OCI-LY7 (cell line): ENCODE measurements at regions not wholly inside any gene's neighbourhood (a gene's known extent, or its start where the extent isn't known, plus 50 kb on each side); places are given as distances from the start of the nearest gene placed in this dataset.

Experiments used
- BruUV-seq: library from RNA; stranded (reverse); fragments of 400-500 nt; replicated peaks from 2 replicates; lab custom pipeline; 2021; lab: Mats Ljungman, UMichigan
- CTCF ChIA-PET: fragments of 300-600 bp; sonication (Branson Sonifier 250); formaldehyde crosslinking; loops from one replicate; lab custom pipeline; 2022; ENCODE audit warnings: antibody characterized with exemption; ENCODE audit not compliant: unreplicated experiment; lab: Charles Lee
- POLR2A ChIA-PET: fragments of 300-600 bp; sonication (Branson Sonifier 250); formaldehyde crosslinking; loops from one replicate; lab custom pipeline; 2022; ENCODE audit warnings: antibody characterized with exemption; lab: Charles Lee
- DNase-seq: peaks from one replicate; pipeline ENCODE4 v3.0.0-alpha.2; 2015; ENCODE audit warnings: low spot score
- H2AFZ ChIP-seq: fragments of 200-600 bp; sonication (generic), shearing (Covaris generic); 2 replicates; pipeline ENCODE4 v1.6.1; 2014; ENCODE audit warnings: mild to moderate bottlenecking, antibody characterized with exemption, low read length, moderate library complexity
- H3K27ac ChIP-seq: fragments of 200-600 bp; sonication (generic); 2 replicates; pipeline ENCODE4 v1.5.1; 2014; ENCODE audit warnings: mixed run types, low read depth, mild to moderate bottlenecking, moderate library complexity, low read length, inconsistent platforms; ENCODE audit not compliant: poor library complexity, severe bottlenecking
- H3K36me3 ChIP-seq: fragments of 200-600 bp; sonication (generic); 2 replicates; pipeline ENCODE4 v1.6.1; 2014; ENCODE audit warnings: mild to moderate bottlenecking, antibody characterized with exemption, low read length, moderate library complexity, mixed read lengths; ENCODE audit not compliant: insufficient read depth
- H3K4me1 ChIP-seq: fragments of 200-600 bp; sonication (generic); 2 replicates; pipeline ENCODE4 v1.5.1; 2014; ENCODE audit warnings: mild to moderate bottlenecking, low read length; ENCODE audit not compliant: insufficient read depth, poor library complexity, severe bottlenecking
- H3K4me2 ChIP-seq: fragments of 200-600 bp; sonication (generic); 2 replicates; pipeline ENCODE4 v1.6.1; 2014; ENCODE audit warnings: mild to moderate bottlenecking, low read length
- H3K4me3 ChIP-seq: fragments of 200-600 bp; sonication (generic); 2 replicates; pipeline ENCODE4 v1.5.1; 2014; ENCODE audit warnings: mild to moderate bottlenecking, low read depth, low read length; ENCODE audit not compliant: poor library complexity, severe bottlenecking
- H3K79me2 ChIP-seq: fragments of 200-600 bp; sonication (generic); 2 replicates; pipeline ENCODE4 v1.6.1; 2016; ENCODE audit warnings: low read depth, mild to moderate bottlenecking, low read length, moderate library complexity, mixed read lengths; ENCODE audit not compliant: insufficient read depth
- H3K9me2 ChIP-seq: fragments of 200-600 bp; sonication (generic); 2 replicates; pipeline ENCODE4 v1.6.1; 2016; ENCODE audit warnings: mild to moderate bottlenecking, low read length, mixed read lengths; ENCODE audit not compliant: insufficient read depth
- H3K9me3 ChIP-seq: fragments of 200-600 bp; sonication (generic); 2 replicates; pipeline ENCODE4 v1.6.1; 2014; ENCODE audit warnings: mild to moderate bottlenecking, mixed run types, low read length, mixed read lengths
- H4K20me1 ChIP-seq: fragments of 200-600 bp; sonication (generic); 2 replicates; pipeline ENCODE4 v1.6.1; 2014; ENCODE audit warnings: mild to moderate bottlenecking, antibody characterized with exemption, low read length, moderate library complexity, mixed read lengths; ENCODE audit not compliant: insufficient read depth
- EZH2phosphoT487 ChIP-seq: fragments of 200-600 bp; sonication (generic); IDR thresholded peaks from 2 replicates; pipeline ENCODE4 v1.6.1; 2018; ENCODE audit warnings: low read depth, borderline replicate concordance, mild to moderate bottlenecking, mixed run types, antibody characterized with exemption, low read length, moderate library complexity, mixed read lengths
- intact Hi-C: fragments of 100-400 bp; cut with micrococcal nuclease; formaldehyde crosslinking; loops from one replicate; pipeline ENCODE4 v1.10.0; 2022; ENCODE audit not compliant: unreplicated experiment
- TF ChIP-seq, protein P1 (sequence below): fragments of 200-600 bp; sonication (generic); conservative IDR thresholded peaks from 2 replicates; pipeline ENCODE4 v1.5.1; 2014; ENCODE audit warnings: mild to moderate bottlenecking, antibody characterized with exemption, low read length, moderate library complexity, mixed read lengths

DNA sequence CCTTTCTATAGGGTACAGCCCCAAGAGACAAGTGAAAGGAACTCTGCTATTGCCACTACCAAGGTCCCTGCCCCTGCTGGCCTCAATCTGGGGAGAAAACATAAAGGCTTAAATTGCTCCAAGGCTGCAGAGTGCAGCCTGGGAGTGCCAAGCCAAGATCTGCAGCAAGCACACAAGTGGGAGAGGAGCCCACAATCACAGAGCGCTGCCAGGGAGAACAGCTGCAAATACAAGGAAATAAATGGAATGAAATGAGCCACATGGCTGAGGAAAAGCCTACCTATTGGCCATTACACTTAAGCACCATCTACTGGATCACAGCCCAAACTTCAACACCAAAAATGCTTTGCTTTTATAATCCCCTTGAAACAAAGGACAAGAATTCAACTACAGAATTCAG, 582.4 kb downstream of the FAM133A start:
- no peaks in the 10 kb centered on the region for H3K36me3 ChIP-seq
- no peak overlapping the region for H2AFZ ChIP-seq
- H3K4me2 ChIP-seq = no peak overlapping the region
- ChIA-PET CTCF (no interaction called here), POLR2A (no interaction called here)
- no peaks in the 10 kb centered on the region for H4K20me1 ChIP-seq
- DNase-seq = no peak
- H3K27ac ChIP-seq = no peak overlapping the region
- no peaks in the 10 kb centered on the region for H3K4me1 ChIP-seq
- TF ChIP-seq EZH2phosphoT487 = no peak
- TF ChIP-seq, protein P1, sequence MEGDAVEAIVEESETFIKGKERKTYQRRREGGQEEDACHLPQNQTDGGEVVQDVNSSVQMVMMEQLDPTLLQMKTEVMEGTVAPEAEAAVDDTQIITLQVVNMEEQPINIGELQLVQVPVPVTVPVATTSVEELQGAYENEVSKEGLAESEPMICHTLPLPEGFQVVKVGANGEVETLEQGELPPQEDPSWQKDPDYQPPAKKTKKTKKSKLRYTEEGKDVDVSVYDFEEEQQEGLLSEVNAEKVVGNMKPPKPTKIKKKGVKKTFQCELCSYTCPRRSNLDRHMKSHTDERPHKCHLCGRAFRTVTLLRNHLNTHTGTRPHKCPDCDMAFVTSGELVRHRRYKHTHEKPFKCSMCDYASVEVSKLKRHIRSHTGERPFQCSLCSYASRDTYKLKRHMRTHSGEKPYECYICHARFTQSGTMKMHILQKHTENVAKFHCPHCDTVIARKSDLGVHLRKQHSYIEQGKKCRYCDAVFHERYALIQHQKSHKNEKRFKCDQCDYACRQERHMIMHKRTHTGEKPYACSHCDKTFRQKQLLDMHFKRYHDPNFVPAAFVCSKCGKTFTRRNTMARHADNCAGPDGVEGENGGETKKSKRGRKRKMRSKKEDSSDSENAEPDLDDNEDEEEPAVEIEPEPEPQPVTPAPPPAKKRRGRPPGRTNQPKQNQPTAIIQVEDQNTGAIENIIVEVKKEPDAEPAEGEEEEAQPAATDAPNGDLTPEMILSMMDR = no peak
- H3K9me2 ChIP-seq = no peaks in the 10 kb centered on the region
- H3K79me2 ChIP-seq = no peaks in the 10 kb centered on the region
- intact Hi-C loops = no loop called here
- BruUV-seq = no TSS peak
- H3K4me3 ChIP-seq = no peak overlapping the region
- H3K9me3 ChIP-seq = no peaks in the 10 kb centered on the region

DNA sequence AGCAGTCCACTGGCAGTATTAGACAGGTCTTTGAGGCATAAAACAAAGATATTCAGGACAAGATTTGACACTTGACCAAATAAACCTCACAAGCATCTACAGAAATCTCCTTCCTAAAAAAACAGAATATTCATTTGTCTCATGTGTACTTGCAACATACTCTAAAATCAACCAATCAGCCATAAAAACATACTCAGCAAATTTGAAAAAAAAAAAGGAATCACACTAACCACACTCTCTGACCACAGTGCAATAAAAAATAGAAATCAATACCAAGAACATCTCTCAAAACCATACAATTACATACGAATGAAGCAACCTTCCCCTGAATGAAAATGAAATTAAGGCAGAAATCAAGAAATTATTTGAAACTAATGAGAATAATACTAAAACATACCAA, 591.3 kb downstream of the FAM133A start:
- Histone ChIP-seq H3K9me3 (no peaks in the 10 kb centered on the region), H3K4me1 (no peaks in the 10 kb centered on the region), H3K4me2 (no peak overlapping the region), H3K36me3 (no peaks in the 10 kb centered on the region), H3K27ac (no peak overlapping the region), H3K4me3 (no peak overlapping the region), H3K79me2 (no peaks in the 10 kb centered on the region), H4K20me1 (no peaks in the 10 kb centered on the region), H3K9me2 (no peaks in the 10 kb centered on the region), H2AFZ (no peak overlapping the region)
- POLR2A ChIA-PET = no interaction called here
- intact Hi-C loops = no loop called here
- DNase-seq = no peak
- no peak for TF ChIP-seq EZH2phosphoT487
- TF ChIP-seq, protein P1 = no peak
- CTCF ChIA-PET = no interaction called here
- BruUV-seq = no TSS peak

DNA sequence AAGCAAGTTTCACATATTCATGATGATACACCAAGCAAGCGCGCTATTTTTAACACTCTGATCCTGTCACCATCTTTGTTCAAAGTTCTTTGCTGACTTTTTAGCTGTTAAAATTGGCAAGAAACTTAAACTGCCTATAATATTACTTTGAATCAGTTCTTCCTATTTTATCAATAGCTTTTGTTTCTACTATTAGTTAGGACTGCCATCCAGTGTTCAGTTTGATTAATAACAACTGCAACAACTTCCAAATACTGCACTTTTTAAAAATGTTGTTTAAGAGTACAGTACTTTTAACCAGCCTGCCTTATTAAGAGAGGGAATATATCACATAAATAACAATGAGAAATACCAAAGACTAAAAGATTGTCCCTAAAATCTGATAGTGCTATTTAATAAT, 614.3 kb downstream of the FAM133A start:
- DNase-seq = no peak
- no peaks in the 10 kb centered on the region for H3K4me1 ChIP-seq
- CTCF ChIA-PET = no interaction called here
- intact Hi-C loops = no loop called here
- no peaks in the 10 kb centered on the region for H3K36me3 ChIP-seq
- BruUV-seq = no TSS peak
- no peaks in the 10 kb centered on the region for H3K9me3 ChIP-seq
- no peaks in the 10 kb centered on the region for H3K9me2 ChIP-seq
- no peaks in the 10 kb centered on the region for H3K79me2 ChIP-seq
- POLR2A ChIA-PET = no interaction called here
- no peak overlapping the region for H2AFZ ChIP-seq
- H3K4me3 ChIP-seq = no peak overlapping the region
- no peak for TF ChIP-seq EZH2phosphoT487
- TF ChIP-seq, protein P1 = 0 out of 2 replicates have a peak, but pooled peaks have one; percentile 11
- no peak overlapping the region for H3K4me2 ChIP-seq
- H3K27ac ChIP-seq = no peak overlapping the region
- no peaks in the 10 kb centered on the region for H4K20me1 ChIP-seq
